Memory B cell (primary cell): ENCODE measurements at regions not wholly inside any gene's neighbourhood (a gene's known extent, or its start where the extent isn't known, plus 50 kb on each side); places are given as distances from the start of the nearest gene placed in this dataset.
"Not testable (repeated sequence)": the region's sequence is repeated elsewhere in the genome, so short reads cannot be mapped to it uniquely, and the experiment has no call there.

Experiments
- ATAC-seq: fragments of 150-1000 bp; cut with Tn5 transposase; 2 replicates; pipeline ENCODE4 v1.10.0; 2021; ENCODE audit warnings: low read depth, mild to moderate bottlenecking, moderate library complexity
- DNase-seq, 2 donors: peaks; one replicate each; pipeline ENCODE4 v3.0.0; 2022; ENCODE audit warnings: low spot score in 2 of 2
- H3K27ac Mint-ChIP-seq: one replicate; pipeline ENCODE4 v1.8.0; 2022; ENCODE audit warnings: mild to moderate bottlenecking, moderate library complexity, mixed read lengths
- H3K27me3 Mint-ChIP-seq: one replicate; pipeline ENCODE4 v1.8.0; 2022; ENCODE audit warnings: mixed read lengths
- H3K36me3 Mint-ChIP-seq: one replicate; pipeline ENCODE4 v1.8.0; 2022; ENCODE audit warnings: mild to moderate bottlenecking, mixed read lengths
- H3K4me1 Mint-ChIP-seq: one replicate; pipeline ENCODE4 v1.8.0; 2022; ENCODE audit warnings: mixed read lengths
- H3K4me3 Mint-ChIP-seq: one replicate; pipeline ENCODE4 v1.8.0; 2022; ENCODE audit warnings: mild to moderate bottlenecking, moderate library complexity, mixed read lengths
- H3K9me3 Mint-ChIP-seq: one replicate; pipeline ENCODE4 v1.8.0; 2022; ENCODE audit warnings: mixed read lengths

DNA sequence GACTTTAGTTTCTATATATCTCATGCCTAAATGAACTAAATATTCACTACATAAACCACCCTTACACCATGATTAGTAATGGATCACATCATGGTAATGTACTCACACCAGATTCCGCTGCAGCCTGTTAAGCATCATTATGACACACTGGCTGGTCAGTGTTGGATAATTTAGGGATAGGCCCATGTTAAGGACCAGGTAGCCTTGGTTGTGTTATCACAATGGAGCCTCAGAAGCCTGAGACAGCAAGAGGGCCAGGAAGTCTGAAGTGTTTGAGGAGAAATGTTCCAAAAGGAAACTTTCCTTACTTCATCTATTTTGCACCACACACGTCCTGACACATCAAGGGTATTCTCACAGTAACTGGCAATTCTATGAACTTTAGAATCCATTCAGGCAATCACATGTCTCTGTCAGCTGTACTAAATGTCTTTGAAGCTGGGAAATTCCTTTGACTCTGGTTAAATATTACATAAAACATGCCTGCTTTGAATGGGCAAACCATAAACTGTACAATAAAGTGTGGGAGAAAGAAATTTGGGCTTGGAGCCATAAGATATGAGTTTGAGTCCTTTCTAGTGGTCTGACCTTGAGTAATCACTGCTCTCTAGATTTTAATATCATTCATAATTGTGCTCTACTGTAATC is 105.3 kb upstream of the DPT start:
- H3K27me3 Mint-ChIP-seq: peaks cover 14% of the 10 kb centered on the region
- no peaks in the 10 kb centered on the region for H3K36me3 Mint-ChIP-seq
- DNase-seq: no peak
- no peak for ATAC-seq
- H3K27ac Mint-ChIP-seq: no peak overlapping the region
- no peak overlapping the region for H3K4me3 Mint-ChIP-seq
- no peaks in the 10 kb centered on the region for H3K4me1 Mint-ChIP-seq
- H3K9me3 Mint-ChIP-seq: no peaks in the 10 kb centered on the region

- DNase-seq (no peak), ATAC-seq (no peak)
- peaks cover 14% of the 10 kb centered on the region for H3K27me3 Mint-ChIP-seq
- H3K9me3 Mint-ChIP-seq: no peaks in the 10 kb centered on the region
- H3K4me3 Mint-ChIP-seq: no peak overlapping the region
- no peak overlapping the region for H3K27ac Mint-ChIP-seq
- H3K4me1 Mint-ChIP-seq: no peaks in the 10 kb centered on the region
- H3K36me3 Mint-ChIP-seq: no peaks in the 10 kb centered on the region
These were observed 106.2 kb upstream of the DPT start for GRCh38 chr1:168835176-168835575.

DNA sequence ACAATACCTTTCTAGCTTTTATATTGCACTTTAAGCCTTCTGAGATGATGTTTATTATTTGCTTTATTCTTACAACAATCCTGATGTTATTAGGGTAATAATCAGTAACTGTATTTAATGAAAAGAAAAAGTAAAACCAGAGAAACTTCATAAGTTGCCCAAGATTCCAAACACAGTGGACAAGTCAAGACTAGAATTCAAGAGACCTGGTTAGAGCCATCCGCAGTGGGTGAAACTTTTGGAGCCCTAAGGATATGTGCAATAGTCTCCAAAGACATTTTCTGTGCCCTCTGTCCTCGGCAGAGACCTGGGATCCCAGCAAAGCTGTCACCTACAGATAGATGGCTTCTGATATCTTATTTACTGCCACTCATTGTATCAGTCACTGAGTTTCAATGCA is 106.8 kb upstream of the DPT start:
- no peak for ATAC-seq
- no peak for DNase-seq
- Mint-ChIP-seq H3K4me3 (no peak overlapping the region), H3K27me3 (peaks cover 14% of the 10 kb centered on the region), H3K9me3 (no peaks in the 10 kb centered on the region), H3K36me3 (no peaks in the 10 kb centered on the region), H3K4me1 (no peaks in the 10 kb centered on the region), H3K27ac (no peak overlapping the region)

- H3K4me1 Mint-ChIP-seq: no peaks in the 10 kb centered on the region
- ATAC-seq (no peak), DNase-seq (no peak)
- peaks cover 12% of the 10 kb centered on the region for H3K27me3 Mint-ChIP-seq
- H3K4me3 Mint-ChIP-seq: no peak overlapping the region
- no peaks in the 10 kb centered on the region for H3K36me3 Mint-ChIP-seq
- no peak overlapping the region for H3K27ac Mint-ChIP-seq
- no peaks in the 10 kb centered on the region for H3K9me3 Mint-ChIP-seq
These were observed 107.5 kb upstream of the DPT start for GRCh38 chr1:168836469-168836868.

GRCh38 chr1:168837230-168837629 is 108.2 kb upstream of the DPT start:
- ATAC-seq, H3K4me1 Mint-ChIP-seq, H3K36me3 Mint-ChIP-seq, H3K4me3 Mint-ChIP-seq, H3K27ac Mint-ChIP-seq, DNase-seq, H3K9me3 Mint-ChIP-seq: not testable (repeated sequence)
- peaks cover 11% of the 10 kb centered on the region for H3K27me3 Mint-ChIP-seq

DNA sequence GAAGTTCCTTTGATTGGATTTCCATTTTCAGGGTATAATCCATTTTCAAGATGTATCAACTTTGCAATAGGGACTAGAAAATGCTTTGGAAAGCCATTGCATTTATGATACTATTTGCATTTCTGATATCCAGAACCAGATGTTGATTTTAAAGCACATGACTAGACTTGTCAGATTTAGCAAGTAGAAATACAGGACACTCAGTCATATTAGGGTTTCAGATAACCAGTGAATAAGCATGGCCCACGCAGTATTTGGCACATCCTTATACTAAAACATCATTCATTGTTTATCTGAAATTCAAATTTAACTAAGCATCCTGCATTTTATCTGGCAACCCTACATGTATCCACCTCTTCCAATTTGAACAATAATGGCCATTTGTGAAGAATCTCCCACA is 113.3 kb upstream of the DPT start:
- Mint-ChIP-seq H3K4me1 (no peaks in the 10 kb centered on the region), H3K4me3 (no peak overlapping the region), H3K27ac (no peak overlapping the region), H3K27me3 (peaks cover 8% of the 10 kb centered on the region), H3K9me3 (peaks cover 1% of the 10 kb centered on the region), H3K36me3 (no peaks in the 10 kb centered on the region)
- DNase-seq: no peak
- no peak for ATAC-seq

GRCh38 chr1:168842916-168843315 is 113.9 kb upstream of the DPT start:
- no peaks in the 10 kb centered on the region for H3K4me1 Mint-ChIP-seq

GRCh38 chr1:168843401-168843800 is 114.4 kb upstream of the DPT start:
- Mint-ChIP-seq H3K4me3 (no peak overlapping the region), H3K9me3 (peaks cover 1% of the 10 kb centered on the region), H3K27ac (no peak overlapping the region), H3K36me3 (no peaks in the 10 kb centered on the region), H3K4me1 (no peaks in the 10 kb centered on the region), H3K27me3 (peaks cover 9% of the 10 kb centered on the region)
- ATAC-seq (no peak), DNase-seq (no peak)

More at GRCh38 chr1:168842916-168843315, 113.9 kb upstream of the DPT start:
- Mint-ChIP-seq H3K27me3 (peaks cover 8% of the 10 kb centered on the region), H3K36me3 (no peaks in the 10 kb centered on the region), H3K27ac (no peak overlapping the region), H3K9me3 (peaks cover 1% of the 10 kb centered on the region), H3K4me3 (no peak overlapping the region)
- ATAC-seq (no peak), DNase-seq (no peak)

DNA sequence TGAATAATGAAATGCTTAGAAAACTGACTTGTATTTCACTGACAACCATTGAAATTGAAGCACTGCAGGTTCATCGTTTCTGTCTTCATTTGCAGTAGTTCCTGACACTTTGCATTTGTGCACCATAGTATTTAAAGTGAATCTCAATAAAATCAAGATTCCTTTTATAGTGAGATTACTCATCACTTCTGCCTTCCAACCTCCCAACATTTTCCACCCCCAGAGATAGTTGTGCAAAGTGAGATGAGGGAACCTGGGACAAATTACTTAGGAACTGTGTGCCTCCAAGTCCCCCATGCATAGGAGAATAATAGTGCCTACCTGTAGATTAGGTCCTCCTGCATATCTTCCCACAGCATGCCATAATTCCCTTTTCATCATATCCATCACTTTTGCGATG is 114.9 kb upstream of the DPT start:
- Mint-ChIP-seq H3K36me3 (no peaks in the 10 kb centered on the region), H3K9me3 (peaks cover 1% of the 10 kb centered on the region), H3K4me1 (no peaks in the 10 kb centered on the region), H3K27ac (no peak overlapping the region), H3K27me3 (peaks cover 8% of the 10 kb centered on the region), H3K4me3 (no peak overlapping the region)
- ATAC-seq (no peak), DNase-seq (no peak)

GRCh38 chr1:168845140-168845539 is 116.1 kb upstream of the DPT start:
- Mint-ChIP-seq H3K9me3 (peaks cover 1% of the 10 kb centered on the region), H3K4me3 (no peak overlapping the region), H3K4me1 (no peaks in the 10 kb centered on the region), H3K27me3 (peaks cover 8% of the 10 kb centered on the region), H3K36me3 (no peaks in the 10 kb centered on the region), H3K27ac (no peak overlapping the region)
- DNase-seq: no peak
- no peak for ATAC-seq

DNA sequence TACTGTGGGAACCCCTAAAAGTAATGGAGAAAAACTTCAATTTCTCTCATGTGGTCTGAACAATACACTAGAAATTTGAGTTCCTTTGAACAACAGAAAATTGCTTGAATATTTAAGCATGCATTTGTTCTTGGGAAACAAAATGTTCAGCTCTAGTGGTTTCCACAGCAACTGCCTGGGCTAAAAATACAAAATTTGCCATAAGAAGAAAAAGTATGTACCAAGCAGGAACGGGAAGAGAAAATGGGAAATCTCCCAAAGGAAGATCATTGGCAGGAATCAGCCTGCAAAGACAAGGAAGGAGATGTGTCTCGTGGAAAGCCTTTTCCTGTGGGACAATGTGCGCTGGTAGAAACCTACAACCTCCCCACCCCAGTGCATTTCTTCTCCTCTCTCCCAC is 119.0 kb upstream of the DPT start:
- H3K4me1 Mint-ChIP-seq: no peaks in the 10 kb centered on the region
- DNase-seq (no peak), ATAC-seq (no peak)
- H3K27ac Mint-ChIP-seq: no peak overlapping the region
- peaks cover 11% of the 10 kb centered on the region for H3K27me3 Mint-ChIP-seq
- H3K36me3 Mint-ChIP-seq: no peaks in the 10 kb centered on the region
- H3K9me3 Mint-ChIP-seq: peaks cover 3% of the 10 kb centered on the region
- H3K4me3 Mint-ChIP-seq: no peak overlapping the region

DNA sequence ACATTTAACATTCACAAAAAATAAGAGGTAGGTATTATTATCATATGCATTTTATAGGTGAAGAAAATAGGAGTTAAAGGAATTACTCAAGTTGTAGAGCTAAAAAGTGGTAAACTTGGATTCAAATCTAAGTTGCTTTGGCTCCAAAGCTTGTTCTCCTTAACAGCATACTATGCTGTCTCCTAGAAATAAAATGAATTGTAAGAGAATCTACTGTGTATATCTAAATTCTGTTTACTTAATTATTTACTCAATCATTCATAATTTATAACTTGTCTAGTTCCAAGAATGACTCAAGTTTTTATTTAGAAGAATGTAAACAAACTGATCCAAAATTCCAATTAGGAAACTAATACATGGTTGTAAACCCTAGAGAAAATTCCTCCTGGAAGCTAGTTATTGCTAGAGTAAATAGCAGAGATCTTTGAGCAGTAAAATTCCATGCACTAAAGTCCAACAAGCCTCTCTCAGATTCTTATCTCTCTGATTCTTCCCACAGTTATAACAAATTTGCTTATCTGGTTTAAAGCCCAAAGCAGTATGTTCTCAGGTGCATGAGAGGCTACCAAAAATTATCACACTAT is 132.5 kb upstream of the DPT start:
- Mint-ChIP-seq H3K27ac (no peak overlapping the region), H3K4me1 (no peaks in the 10 kb centered on the region), H3K27me3 (no peaks in the 10 kb centered on the region), H3K9me3 (peaks cover 14% of the 10 kb centered on the region), H3K4me3 (no peak overlapping the region), H3K36me3 (no peaks in the 10 kb centered on the region)
- ATAC-seq (no peak), DNase-seq (no peak)

- Mint-ChIP-seq H3K36me3 (no peaks in the 10 kb centered on the region), H3K27ac (no peak overlapping the region), H3K4me1 (no peaks in the 10 kb centered on the region), H3K27me3 (no peaks in the 10 kb centered on the region), H3K4me3 (no peak overlapping the region), H3K9me3 (peaks cover 13% of the 10 kb centered on the region)
- DNase-seq (no peak), ATAC-seq (no peak)
These were observed 134.8 kb upstream of the DPT start for GRCh38 chr1:168863772-168864171.

- H3K4me3 Mint-ChIP-seq: no peak overlapping the region
- H3K27ac Mint-ChIP-seq: no peak overlapping the region
- H3K4me1 Mint-ChIP-seq: no peaks in the 10 kb centered on the region
- H3K9me3 Mint-ChIP-seq: peaks cover 10% of the 10 kb centered on the region
- DNase-seq (no peak), ATAC-seq (no peak)
- no peaks in the 10 kb centered on the region for H3K27me3 Mint-ChIP-seq
- H3K36me3 Mint-ChIP-seq: no peaks in the 10 kb centered on the region
These were observed 135.3 kb upstream of the DPT start for GRCh38 chr1:168864266-168864665.
